HCT116 (cell line): ENCODE measurements at regions not wholly inside any gene's neighbourhood (a gene's known extent, or its start where the extent isn't known, plus 50 kb on each side); places are given as distances from the start of the nearest gene placed in this dataset.

ENCODE experiments used
- ATAC-seq: fragments of 200-7000 bp; cut with Tn5 transposase; 2 replicates; pipeline ENCODE4 v1.9.1; 2020; ENCODE audit warnings: mild to moderate bottlenecking, moderate library complexity
- BruUV-seq: library from RNA; stranded (reverse); fragments of 400-500 nt; replicated peaks from 2 replicates; lab custom pipeline; 2021; lab: Mats Ljungman, UMichigan
- CTCF ChIA-PET: fragments of 300-600 bp; sonication (Branson Sonifier 250); formaldehyde crosslinking; loops from one replicate; lab custom pipeline; 2021; ENCODE audit warnings: antibody characterized with exemption; lab: Charles Lee
- POLR2A ChIA-PET: fragments of 300-600, 350-600 bp; sonication (Branson Sonifier 250); formaldehyde crosslinking; loops from one replicate; lab custom pipeline; 2021; ENCODE audit warnings: antibody characterized with exemption; lab: Charles Lee
- RAD21 ChIA-PET, 2 experiments: fragments of 300-600 bp; sonication (Branson Sonifier 250); formaldehyde crosslinking; loops; one replicate each; lab custom pipeline; 2023; ENCODE audit warnings: low total read pairs in 2 of 2; ENCODE audit not compliant: uncharacterized antibody in 2 of 2, unreplicated experiment in 2 of 2, low non-redundant PET in 1 of 2; lab: Charles Lee
- DNase-seq: peaks from one replicate; pipeline ENCODE4 v3.0.0-alpha.2; 2010; ENCODE audit warnings: low read depth, low spot score
- H2AFZ ChIP-seq: fragments of 200-600 bp; shearing (Covaris generic), sonication (generic); 2 replicates; pipeline ENCODE4 v1.6.1; 2017; ENCODE audit warnings: low read depth, mixed run types, mixed read lengths, antibody characterized with exemption, low read length; ENCODE audit not compliant: poor library complexity, severe bottlenecking
- H3K27ac ChIP-seq: 2 replicates; pipeline ENCODE4 v1.5.1; 2012; ENCODE audit warnings: low read depth, low read length
- H3K27me3 ChIP-seq: fragments of 200-600 bp; sonication (generic); 2 replicates; pipeline ENCODE4 v1.6.1; 2016; ENCODE audit warnings: mixed run types, low read length, mixed read lengths; ENCODE audit not compliant: insufficient read depth
- H3K36me3 ChIP-seq, 2 experiments: fragments of 200-500 bp in 1 of 2; fragments of 200-600 bp in 1 of 2; sonication (Bioruptor generic) in 1 of 2; sonication (generic) in 1 of 2; 2 replicates each; pipeline versions ENCODE4 v1.5.1 to v1.6.1; 2014 to 2016; ENCODE audit warnings: low read length in 2 of 2, inconsistent platforms in 1 of 2, mixed read lengths in 1 of 2, mixed run types in 1 of 2; ENCODE audit not compliant: insufficient read depth in 2 of 2, control insufficient read depth in 1 of 2
- H3K4me1 ChIP-seq, 2 experiments: fragments of 200-600 bp in 1 of 2; sonication (generic) in 1 of 2; 2 replicates each; pipeline versions ENCODE4 v1.5.1 to v1.6.1; 2012 to 2017; ENCODE audit warnings: low read length in 2 of 2, inconsistent platforms in 1 of 2, mild to moderate bottlenecking in 1 of 2, mixed read lengths in 1 of 2, mixed run types in 1 of 2, moderate library complexity in 1 of 2; ENCODE audit not compliant: insufficient read depth in 2 of 2, control insufficient read depth in 1 of 2
- H3K4me2 ChIP-seq: fragments of 200-600 bp; sonication (generic); 2 replicates; pipeline ENCODE4 v1.6.1; 2017; ENCODE audit warnings: mixed run types, low read length, mixed read lengths
- H3K4me3 ChIP-seq, 2 experiments: fragments of 200-600 bp in 1 of 2; sonication (generic) in 1 of 2; replicated peaks in 1 of 2; 2 replicates each; pipeline ENCODE4 v1.5.1; 2011 to 2016; ENCODE audit warnings: low read length in 2 of 2, control low read depth in 1 of 2, low read depth in 1 of 2, mild to moderate bottlenecking in 1 of 2, mixed read lengths in 1 of 2, mixed run types in 1 of 2
- H3K79me2 ChIP-seq: fragments of 200-600 bp; sonication (generic); 2 replicates; pipeline ENCODE4 v1.6.1; 2017; ENCODE audit warnings: mild to moderate bottlenecking, mixed run types, low read length, moderate library complexity, mixed read lengths; ENCODE audit not compliant: insufficient read depth
- H3K9ac ChIP-seq: fragments of 200-600 bp; sonication (generic); 2 replicates; pipeline ENCODE4 v1.6.1; 2016; ENCODE audit warnings: low read length, mixed read lengths
- H3K9me2 ChIP-seq: fragments of 200-600 bp; sonication (generic), shearing (Covaris generic); 2 replicates; pipeline ENCODE4 v1.6.1; 2017; ENCODE audit warnings: mixed run types, mild to moderate bottlenecking, moderate library complexity; ENCODE audit not compliant: insufficient read depth
- H3K9me3 ChIP-seq, 2 experiments: fragments of 200-500 bp in 1 of 2; fragments of 200-600 bp in 1 of 2; sonication (Bioruptor generic) in 1 of 2; sonication (generic) in 1 of 2; 2 replicates each; pipeline ENCODE4 v1.6.1; 2014 to 2017; ENCODE audit warnings: low read length in 2 of 2, mixed read lengths in 2 of 2, inconsistent platforms in 1 of 2, low read depth in 1 of 2, mild to moderate bottlenecking in 1 of 2, mixed run types in 1 of 2, moderate library complexity in 1 of 2; ENCODE audit not compliant: control insufficient read depth in 1 of 2, insufficient read depth in 1 of 2
- H4K20me1 ChIP-seq: fragments of 200-600 bp; sonication (generic), shearing (Covaris generic); 2 replicates; pipeline ENCODE4 v1.6.1; 2017; ENCODE audit warnings: mixed run types, mild to moderate bottlenecking, moderate library complexity; ENCODE audit not compliant: insufficient read depth
- ATF3 ChIP-seq: IDR thresholded peaks from 2 replicates; pipeline ENCODE4 v1.6.1; 2012
- CTCF ChIP-seq, 3 experiments: fragments of 200-600 bp in 1 of 3; sonication (generic) in 1 of 3; IDR thresholded peaks in 2 of 3; conservative IDR thresholded peaks in 1 of 3; 2 replicates each; pipeline ENCODE4 v1.5.1; 2012 to 2017; ENCODE audit warnings: low read depth in 2 of 3, low read length in 2 of 3, antibody characterized with exemption in 1 of 3, borderline replicate concordance in 1 of 3, control low read depth in 1 of 3, mild to moderate bottlenecking in 1 of 3, mixed read lengths in 1 of 3, mixed run types in 1 of 3, moderate library complexity in 1 of 3; ENCODE audit not compliant: insufficient read depth in 1 of 3
- EGR1 ChIP-seq: IDR thresholded peaks from 2 replicates; pipeline ENCODE4 v1.6.1; 2012; ENCODE audit warnings: low read depth
- ELF1 ChIP-seq: IDR thresholded peaks from 2 replicates; pipeline ENCODE4 v1.6.1; 2012; ENCODE audit warnings: low read depth, borderline replicate concordance
- EZH2 ChIP-seq: fragments of 200-600 bp; sonication (generic); IDR thresholded peaks from 2 replicates; pipeline ENCODE4 v1.6.1; 2017; ENCODE audit warnings: antibody characterized with exemption, mixed run types
- EZH2phosphoT487 ChIP-seq: fragments of 200-600 bp; IDR thresholded peaks from 2 replicates; pipeline ENCODE4 v1.6.1; 2018; ENCODE audit warnings: antibody characterized with exemption, borderline replicate concordance
- FOSL1 ChIP-seq: IDR thresholded peaks from 2 replicates; pipeline ENCODE4 v1.6.1; 2012; ENCODE audit warnings: low read depth
- POLR2A ChIP-seq: IDR thresholded peaks from 2 replicates; pipeline ENCODE4 v1.7.0; 2011; ENCODE audit warnings: borderline replicate concordance; ENCODE audit not compliant: insufficient read depth, insufficient read length; ENCODE audit errors: extremely low read depth
- RAD21 ChIP-seq: IDR thresholded peaks from 2 replicates; pipeline ENCODE4 v1.6.1; 2012; ENCODE audit warnings: low read depth, mild to moderate bottlenecking
- SIN3A ChIP-seq: IDR thresholded peaks from 2 replicates; pipeline ENCODE4 v1.6.1; 2012; ENCODE audit warnings: low read depth
- SP1 ChIP-seq: IDR thresholded peaks from 2 replicates; pipeline ENCODE4 v1.6.1; 2012; ENCODE audit warnings: low read depth
- SRF ChIP-seq: IDR thresholded peaks from 2 replicates; pipeline ENCODE4 v1.6.1; 2012; ENCODE audit warnings: low read depth
- YY1 ChIP-seq: IDR thresholded peaks from 2 replicates; pipeline ENCODE4 v1.6.1; 2011; ENCODE audit warnings: low read length, low read depth, moderate library complexity, mild to moderate bottlenecking; ENCODE audit not compliant: insufficient replicate concordance; ENCODE audit errors: extremely low read depth
- ZBTB33 ChIP-seq: IDR thresholded peaks from 2 replicates; pipeline ENCODE4 v1.6.1; 2011; ENCODE audit warnings: mild to moderate bottlenecking, low read length, moderate library complexity; ENCODE audit not compliant: insufficient replicate concordance; ENCODE audit errors: extremely low read depth
- ZFX ChIP-seq: fragments of 450-650 bp; IDR thresholded peaks from 2 replicates; pipeline ENCODE4 v1.6.1; 2017
- ZNF274 ChIP-seq: fragments of 200-500 bp; sonication (Bioruptor generic); IDR thresholded peaks from 2 replicates; pipeline ENCODE4 v1.6.1; 2014; ENCODE audit warnings: mild to moderate bottlenecking, low read depth, low read length, inconsistent platforms
- intact Hi-C: fragments of 100-400 bp; cut with micrococcal nuclease; formaldehyde crosslinking; loops from 2 replicates; pipeline ENCODE4 v1.10.0; 2022

- no peak for DNase-seq
- H3K9ac ChIP-seq: no peak overlapping the region
- no peaks in the 10 kb centered on the region for H3K9me3 ChIP-seq
- no TSS peak for BruUV-seq
- no peaks in the 10 kb centered on the region for H3K27me3 ChIP-seq
- intact Hi-C loops: no loop called here
- no peaks in the 10 kb centered on the region for H3K4me1 ChIP-seq
- H3K36me3 ChIP-seq: no peaks in the 10 kb centered on the region
- CTCF ChIA-PET: no interaction called here
- no peak overlapping the region for H2AFZ ChIP-seq
- no peak overlapping the region for H3K4me3 ChIP-seq
- H3K27ac ChIP-seq: no peak overlapping the region
- no peak overlapping the region for H3K4me2 ChIP-seq
- H3K9me2 ChIP-seq: no peaks in the 10 kb centered on the region
- TF ChIP-seq ELF1 (no peak), POLR2A (no peak), ZNF274 (no peak), EZH2 (no peak), ZFX (no peak), YY1 (no peak), ATF3 (no peak), EZH2phosphoT487 (no peak), SP1 (no peak), SIN3A (no peak)
- no peaks in the 10 kb centered on the region for H4K20me1 ChIP-seq
- no peak for ATAC-seq
- POLR2A ChIA-PET: no interaction called here
- RAD21 ChIA-PET: no interaction called here
- no peaks in the 10 kb centered on the region for H3K79me2 ChIP-seq
These were observed 661.6 kb upstream of the PKN2 start for GRCh38 chr1:88022516-88022915.

GRCh38 chr1:88029142-88029541 is 654.9 kb upstream of the PKN2 start:
- ChIA-PET CTCF (interaction anchor here (1.1 kb wide), 1 partner anchor 11 kb away, joined by 3 read pairs; no protein-coding TSS in a partner anchor), POLR2A (no interaction called here), RAD21 (no interaction called here)
- Histone ChIP-seq H3K9ac (no peak overlapping the region), H3K27ac (no peak overlapping the region), H3K4me3 (no peak overlapping the region), H3K27me3 (no peaks in the 10 kb centered on the region), H3K36me3 (no peaks in the 10 kb centered on the region), H3K79me2 (no peaks in the 10 kb centered on the region), H4K20me1 (no peaks in the 10 kb centered on the region), H3K4me1 (no peaks in the 10 kb centered on the region), H3K4me2 (no peak overlapping the region), H3K9me2 (no peaks in the 10 kb centered on the region; the same call in 1 of the 2 replicates), H3K9me3 (no peaks in the 10 kb centered on the region), H2AFZ (no peak overlapping the region)
- DNase-seq (no peak), ATAC-seq (no peak)
- intact Hi-C loops: no loop called here
- no peak for TF ChIP-seq FOSL1
- TF ChIP-seq EGR1: no peak
- TF ChIP-seq POLR2A: no peak
- TF ChIP-seq RAD21: no peak
- no peak for TF ChIP-seq CTCF (IDR thresholded peaks at IDR 0.05 in 2 of 3, conservative IDR thresholded peaks at IDR 0.05 in 1 of 3; ENCODE audit: borderline replicate concordance in 1 of 3, insufficient read depth in 1 of 3, low read depth in 2 of 3, low read length in 2 of 3)
- TF ChIP-seq ATF3: no peak
- TF ChIP-seq SRF: no peak
- TF ChIP-seq ZBTB33: no peak
- no TSS peak for BruUV-seq
